NOMO-1 treated with dmso at 0.1 percent for 144 hours (cell line): ENCODE measurements at regions not wholly inside any gene's neighbourhood (a gene's known extent, or its start where the extent isn't known, plus 50 kb on each side); places are given as distances from the start of the nearest gene placed in this dataset.

Experiments
- DNase-seq: peaks from one replicate; lab custom pipeline; 2025; ENCODE audit not compliant: unreplicated experiment; lab: John Stamatoyannopoulos, UW

DNA sequence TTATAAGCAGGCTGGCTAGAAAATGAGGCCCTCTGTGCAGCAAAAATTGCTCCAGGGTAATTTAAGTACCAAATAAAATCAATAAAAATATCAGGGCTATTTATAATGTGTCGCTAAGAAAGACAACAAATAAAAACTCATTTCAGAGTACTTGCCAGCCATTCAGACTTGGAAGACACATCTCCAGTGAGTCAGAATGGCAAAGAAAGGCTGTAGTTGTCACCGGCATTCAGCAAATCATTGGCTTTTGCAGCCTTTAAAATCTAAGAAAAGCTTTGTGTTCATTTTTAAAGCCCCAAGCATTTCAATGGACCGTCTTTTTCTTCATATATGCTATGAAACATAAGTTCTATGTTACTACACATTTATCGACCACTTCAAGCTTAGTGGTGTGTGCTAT is 141.1 kb upstream of the HNMT start:
- DNase-seq, result no peak

DNA sequence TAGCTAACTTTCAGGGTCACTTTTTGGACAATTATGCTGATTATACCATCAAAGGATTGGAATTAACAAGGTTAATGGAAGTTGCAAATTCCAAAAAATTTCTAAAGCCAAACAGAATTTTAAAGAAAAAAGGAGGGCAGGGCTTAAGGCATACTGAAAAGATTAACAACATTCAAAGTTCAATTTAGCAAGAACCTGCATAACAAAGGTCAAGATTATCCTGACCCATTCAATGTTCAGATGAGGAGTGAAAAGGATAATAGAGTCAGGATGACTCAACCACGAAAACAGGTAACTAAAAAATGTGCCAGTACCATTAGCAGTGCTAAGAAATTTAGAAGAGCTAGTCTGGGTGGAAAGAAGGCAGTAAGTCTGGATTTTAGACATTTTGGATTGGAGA is 139.8 kb upstream of the HNMT start:
- no peak for DNase-seq

DNA sequence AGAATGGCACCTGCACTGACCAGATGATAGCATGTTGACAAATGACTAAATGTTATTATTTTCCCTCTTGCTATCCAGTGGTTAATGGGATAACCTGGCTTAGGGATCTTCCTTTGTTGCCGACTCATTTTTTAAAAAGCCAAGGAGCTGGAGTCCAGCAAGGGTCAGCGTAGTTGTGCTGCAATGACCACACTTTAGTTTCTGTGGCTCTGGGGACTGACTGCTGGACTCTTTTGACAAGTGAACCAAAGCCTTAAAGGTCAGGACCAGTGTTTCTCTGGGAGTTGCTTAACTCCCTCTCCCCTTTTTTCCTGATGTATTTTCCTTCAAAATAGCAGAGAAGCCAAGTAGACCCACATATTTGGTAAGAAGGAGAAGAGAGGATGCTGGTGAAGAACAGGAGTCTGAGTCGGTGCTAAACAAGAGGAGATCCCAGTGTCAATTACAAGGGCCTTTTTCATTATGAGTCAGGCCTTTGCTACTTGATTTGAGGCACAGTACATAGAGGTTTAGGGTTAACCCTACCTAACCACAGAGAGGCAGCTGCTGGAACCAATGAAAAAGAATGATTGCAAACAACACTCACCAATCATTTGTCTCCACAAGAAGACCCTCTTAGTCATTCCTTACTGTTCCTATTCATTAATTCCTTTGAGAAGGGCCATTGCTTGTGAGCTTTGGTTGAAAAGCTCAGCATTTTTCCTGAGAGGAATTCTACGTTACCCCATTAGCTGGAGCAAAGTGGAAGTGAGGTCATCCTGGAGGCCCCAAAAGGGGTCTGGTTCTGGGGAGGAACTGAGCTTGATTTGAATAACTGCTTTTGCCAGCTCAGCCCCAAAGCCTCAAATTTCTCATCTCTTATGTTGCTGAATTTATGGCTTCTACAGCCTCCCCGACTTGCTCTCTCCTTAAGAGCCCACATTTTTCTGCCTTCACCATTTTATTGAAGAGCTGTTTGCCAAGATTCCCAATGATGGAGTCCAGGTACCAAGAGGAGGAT is 137.6 kb upstream of the HNMT start:
- no peak for DNase-seq

DNA sequence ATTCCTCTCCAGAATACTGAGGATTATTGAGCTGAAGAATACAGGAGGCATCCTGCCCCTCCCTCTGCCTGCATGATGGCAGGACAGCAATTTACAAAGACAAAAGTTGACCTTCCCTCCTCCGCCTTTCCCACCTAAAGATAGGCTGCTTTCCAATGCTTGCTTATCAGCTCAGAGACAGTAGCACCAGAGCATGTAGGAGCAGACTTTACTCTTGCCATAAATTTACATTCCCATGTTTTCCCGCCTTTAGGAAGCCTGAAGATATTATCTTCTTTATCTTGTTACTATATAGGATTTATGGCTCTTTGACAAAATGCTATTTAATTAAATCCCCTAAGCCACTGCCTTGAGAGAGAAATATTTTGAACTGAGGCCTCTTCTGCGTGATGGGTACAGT is 135.6 kb upstream of the HNMT start:
- no peak for DNase-seq

DNA sequence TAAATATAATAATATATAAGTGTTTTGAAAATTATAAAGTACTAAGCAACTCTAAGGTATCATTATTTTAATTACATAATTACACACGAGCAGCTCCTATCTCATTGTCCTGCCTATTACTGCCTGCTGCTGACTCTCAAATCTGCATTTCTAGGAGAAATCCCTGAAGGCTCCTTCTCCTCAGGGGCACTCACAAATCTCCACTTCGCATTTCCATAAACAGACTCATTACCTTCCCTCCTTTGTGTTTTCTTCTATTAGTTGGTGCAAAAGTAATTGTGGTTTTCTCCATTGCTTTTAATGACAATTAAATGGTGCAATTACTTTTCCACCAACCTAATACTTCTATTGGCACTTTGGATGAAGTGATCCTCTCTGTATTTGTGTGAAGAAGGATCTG is 135.0 kb upstream of the HNMT start:
- no peak for DNase-seq

DNA sequence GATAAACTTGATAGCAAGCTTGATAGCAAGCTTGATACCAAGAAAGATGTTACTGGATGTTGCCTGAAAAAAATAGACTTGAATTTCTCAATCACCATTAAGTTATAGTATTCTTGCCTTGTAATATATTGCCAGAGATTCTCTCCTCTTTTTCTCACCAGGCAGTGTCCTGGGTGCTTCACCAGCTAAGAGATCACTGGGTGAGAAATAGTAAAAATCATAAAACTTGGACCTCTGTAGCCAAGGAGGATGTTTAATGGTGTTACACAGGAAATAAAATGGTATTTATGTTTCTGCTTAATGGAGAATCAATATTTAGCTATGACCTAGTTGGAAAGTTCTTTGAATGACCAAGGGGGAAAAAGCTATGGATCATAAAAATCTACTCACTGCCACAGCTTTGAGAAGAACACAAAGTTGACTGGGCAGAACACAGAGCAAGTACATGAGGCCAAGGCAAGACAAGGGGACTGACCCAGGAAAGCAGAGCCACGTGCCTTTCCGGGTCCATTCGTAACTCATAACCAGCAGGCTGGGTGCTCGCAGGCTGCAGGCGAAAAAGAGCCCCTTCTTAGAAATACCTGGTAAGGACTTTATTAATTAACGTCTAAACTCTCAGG is 129.4 kb upstream of the HNMT start:
- no peak for DNase-seq

DNA sequence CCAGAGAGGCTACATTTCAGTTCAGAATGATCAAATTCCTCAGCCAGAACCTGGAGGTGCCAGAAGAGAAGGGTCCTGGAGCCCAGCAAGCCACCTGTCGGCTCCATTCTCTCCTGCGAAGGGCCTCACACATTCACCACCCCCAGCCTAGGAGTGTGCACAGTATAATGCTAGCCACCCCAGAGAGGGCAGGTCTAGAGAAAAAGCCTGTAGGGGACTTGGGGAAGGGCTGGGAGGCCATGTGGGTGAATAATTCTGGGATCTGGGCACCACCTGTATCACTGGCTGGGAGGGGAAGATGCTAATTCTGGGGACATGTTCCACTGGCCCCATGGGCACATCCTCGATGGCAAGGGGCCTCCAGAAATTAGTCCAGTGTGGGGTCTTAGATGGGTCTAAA is 127.6 kb upstream of the HNMT start:
- no peak for DNase-seq

DNA sequence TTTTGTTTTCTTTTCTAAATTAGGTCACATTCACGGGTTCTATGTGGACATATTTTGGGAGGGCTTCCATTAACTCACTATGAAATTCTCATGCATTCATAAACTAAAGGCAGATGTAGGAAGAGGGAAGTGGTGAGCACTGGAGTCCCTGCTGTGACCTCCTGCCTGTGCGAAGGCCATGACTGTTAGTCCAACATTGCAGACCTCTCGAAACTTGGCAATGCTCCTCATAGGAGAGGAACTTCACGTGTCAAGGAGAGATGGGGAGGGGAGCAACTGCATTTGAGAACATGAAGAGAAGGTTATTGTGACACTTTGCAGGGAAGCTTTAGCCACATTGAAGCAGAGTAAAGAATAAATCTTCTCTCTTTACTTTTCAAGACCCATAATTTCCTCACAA is 126.4 kb upstream of the HNMT start:
- peak; percentile 48 for DNase-seq

DNA sequence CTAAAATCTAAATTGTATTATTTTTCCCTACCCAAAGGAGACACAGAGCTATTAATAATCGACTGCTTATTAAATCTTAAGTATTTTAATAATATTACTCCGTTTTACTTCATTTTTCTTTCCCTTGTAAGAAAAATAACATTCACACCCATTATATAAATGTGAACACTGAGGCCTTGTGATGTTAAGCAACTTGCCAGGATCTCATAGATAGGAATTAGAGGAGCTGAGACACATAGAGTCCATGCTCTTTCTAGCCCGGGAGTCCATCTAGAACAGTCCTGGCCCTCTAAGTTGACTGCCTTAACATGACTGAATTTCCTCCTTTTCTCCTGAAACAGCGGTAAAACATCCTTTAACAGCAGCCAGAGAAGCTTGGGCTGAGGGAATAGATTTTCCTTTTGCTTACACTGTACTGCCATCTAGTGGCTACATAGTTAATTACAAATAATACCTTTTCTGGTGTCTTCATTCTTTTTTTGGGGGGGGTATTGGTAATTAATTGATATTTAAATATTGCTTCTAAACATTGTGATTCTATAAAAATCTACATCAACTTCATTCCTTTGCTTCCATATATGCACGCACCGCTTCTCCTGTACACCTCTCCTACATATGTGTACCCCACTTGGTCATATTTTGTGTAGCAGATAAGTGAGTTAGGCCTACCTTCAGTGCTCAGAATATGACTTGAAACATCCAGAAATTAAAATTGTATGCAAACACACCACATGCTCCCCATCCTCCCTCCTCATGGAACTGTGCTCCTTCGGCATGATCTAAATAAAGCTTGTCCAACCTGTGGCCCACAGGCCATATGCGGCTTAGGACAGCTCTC is 125.8 kb upstream of the HNMT start:
- peak; percentile 33 for DNase-seq

DNA sequence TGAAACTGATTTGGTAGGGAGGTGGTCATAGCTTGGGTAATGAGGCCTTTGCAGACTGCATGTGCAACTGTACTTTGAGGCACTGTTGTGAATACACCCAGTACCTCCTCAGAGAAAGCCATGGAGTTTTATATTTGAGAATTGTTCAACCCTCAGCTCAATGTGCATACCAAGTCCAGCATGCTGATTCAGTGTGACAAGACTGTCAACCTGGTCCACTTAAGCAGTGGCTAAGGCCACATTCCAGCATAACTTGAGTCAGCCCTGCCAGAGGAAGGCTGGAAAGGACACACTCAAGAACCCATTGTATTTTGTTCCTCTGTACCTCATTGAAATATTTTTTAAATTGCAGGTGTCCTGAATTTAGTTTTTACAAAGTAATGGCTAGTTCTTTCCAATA is 121.8 kb upstream of the HNMT start:
- DNase-seq, result no peak

DNA sequence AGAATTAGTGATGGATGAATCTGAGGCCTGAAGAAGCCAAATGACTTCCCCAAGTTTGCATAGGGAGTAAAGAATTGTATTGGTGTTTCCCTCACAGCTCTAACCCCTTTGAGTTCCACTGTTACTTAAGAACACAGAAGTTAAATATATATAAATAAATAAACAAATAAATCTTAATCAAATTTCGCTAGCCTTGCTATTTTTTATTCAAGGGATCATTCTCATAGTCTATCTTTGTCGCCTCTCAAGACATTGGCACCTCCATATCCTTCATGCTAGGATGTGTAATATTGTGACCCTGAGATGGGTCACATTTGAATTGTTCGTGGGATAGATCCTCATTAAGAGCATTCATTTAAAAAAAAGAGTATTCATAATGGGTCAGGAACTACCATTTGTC is 121.3 kb upstream of the HNMT start:
- DNase-seq, result no peak

DNA sequence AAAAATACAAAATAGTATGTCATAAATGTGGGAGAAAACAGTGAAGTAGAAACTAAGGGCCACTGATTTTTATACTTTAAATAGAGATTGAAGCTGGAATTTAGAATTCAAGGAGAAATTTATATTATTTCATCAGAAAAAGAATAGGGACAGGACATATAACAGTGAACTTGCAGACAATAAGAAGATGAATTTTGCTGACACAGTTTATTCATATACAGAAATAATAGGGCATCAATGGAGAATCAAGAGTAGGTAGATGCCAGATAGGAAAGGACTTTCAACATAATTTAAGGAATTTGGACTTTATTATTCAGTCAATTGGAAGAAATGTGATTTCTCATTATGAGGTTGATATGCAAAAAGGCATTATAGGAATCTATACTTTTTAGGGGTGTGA is 118.9 kb upstream of the HNMT start:
- DNase-seq, result no peak

DNA sequence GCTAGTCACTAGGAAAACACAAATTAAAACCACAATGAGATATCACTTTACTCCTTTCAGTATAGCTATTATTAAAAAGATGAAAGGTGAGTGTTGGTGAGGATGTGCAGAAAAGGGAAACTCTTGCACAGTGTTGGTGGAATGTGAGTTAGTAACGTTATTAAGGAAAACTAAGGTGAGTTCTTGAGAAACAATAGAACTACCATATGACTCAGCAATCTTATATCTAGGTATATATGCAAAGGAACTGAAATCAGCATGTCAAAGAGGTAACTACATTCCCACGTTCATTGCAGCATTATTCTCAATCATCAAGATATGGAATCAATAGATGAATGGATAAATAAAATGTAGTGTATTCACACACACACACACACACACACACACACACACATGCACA is 117.3 kb upstream of the HNMT start:
- no peak for DNase-seq

DNA sequence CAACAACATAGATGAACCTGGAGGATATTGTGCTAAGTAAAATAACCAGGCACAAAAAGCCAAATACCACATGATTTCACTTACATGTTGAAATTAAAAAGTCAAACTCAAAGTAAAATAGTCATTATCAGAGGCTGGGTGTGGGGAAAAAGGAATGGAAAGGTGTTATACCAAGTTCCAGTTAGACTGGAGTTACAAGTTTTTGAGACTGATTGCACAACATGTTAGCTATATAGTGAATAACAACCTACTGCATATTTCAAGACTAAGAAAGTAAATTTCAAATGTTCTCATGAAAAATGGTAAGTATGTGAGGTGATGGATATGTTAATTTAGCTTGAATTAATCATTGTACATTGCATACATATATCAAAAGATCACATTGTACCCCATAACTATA is 116.8 kb upstream of the HNMT start:
- no peak for DNase-seq

DNA sequence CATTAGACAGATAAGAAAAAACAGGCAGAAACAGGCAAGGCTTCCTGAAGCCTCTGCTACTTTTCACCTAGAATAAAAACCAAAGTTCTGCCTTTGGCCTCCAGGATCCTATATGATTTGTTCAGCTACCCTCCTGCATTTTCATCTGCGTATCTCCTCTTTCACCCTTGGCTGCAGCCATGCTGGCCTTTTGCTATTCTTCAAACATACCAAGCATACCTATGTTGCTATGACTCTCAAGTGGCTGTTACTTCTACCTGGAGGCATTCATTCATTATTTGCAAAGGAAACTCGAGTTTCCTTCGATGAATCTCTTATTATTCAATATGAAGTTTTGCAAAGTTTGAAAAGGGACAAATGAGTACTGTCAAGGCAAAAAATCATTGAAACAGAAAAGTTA is 106.4 kb upstream of the HNMT start:
- no peak for DNase-seq

DNA sequence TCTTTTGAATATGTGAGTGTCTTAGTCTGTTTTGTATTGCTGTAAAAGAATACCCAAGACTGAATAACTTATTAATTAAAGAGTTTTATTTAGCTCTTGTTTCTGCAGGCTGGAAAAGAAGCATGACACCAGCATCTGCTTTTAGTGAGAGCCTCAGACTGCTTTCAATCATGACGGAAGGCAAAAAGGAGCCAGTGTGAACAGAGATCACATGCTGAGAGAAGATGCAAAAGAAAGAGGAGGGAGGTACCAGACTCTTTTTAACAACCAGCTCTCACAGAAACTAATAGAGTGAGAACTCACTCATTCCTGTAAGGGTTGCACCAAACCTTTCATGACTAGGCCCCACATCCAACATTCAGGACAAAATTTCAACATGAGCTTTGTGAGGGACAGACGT is 101.6 kb upstream of the HNMT start:
- DNase-seq, result no peak

DNA sequence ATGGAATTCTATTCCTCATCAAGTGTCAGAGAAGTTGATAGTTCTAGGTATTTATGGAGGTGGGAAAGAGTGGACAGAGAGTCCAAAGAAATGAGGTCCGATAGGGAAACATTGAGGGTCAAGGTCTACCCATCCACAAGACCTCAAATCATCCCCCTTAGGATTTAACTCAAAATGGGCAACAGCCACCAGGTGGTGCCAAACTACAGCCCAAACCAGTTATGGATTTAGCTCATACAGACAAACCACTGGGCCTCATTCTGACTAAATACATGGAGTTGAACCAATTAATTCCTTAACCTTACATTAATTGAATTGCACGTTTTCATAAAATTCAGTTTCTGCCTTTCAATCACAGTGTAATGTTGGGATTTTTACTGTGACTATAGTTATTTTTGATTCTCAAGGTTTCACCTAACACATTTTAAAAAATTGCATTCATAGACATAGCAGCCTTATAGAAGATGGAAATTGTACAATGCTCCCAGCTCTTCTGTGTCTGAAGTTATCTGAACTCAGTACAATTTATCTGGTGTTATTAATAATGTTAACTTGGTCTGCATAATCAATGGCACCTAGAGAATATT is 98.2 kb upstream of the HNMT start:
- DNase-seq, result peak; percentile 5

DNA sequence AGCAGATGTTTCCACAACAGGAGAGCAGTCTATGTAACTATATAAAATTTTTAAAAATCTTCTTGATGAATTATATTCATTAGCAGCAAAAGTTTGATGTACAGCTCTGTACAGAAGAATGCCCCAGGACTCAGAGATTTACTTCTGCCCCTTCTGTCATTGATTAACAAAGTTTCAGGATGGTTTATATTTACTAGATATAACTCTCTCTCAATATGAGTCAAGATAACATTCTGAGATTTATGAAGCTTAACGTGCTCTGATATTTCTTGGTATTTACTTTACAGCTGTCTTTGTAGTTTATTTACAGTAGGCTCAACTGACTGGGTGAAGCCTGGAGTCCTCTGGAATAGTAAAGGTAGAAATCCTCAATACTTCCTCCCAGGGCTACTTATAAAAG is 93.6 kb upstream of the HNMT start:
- DNase-seq, result no peak

DNA sequence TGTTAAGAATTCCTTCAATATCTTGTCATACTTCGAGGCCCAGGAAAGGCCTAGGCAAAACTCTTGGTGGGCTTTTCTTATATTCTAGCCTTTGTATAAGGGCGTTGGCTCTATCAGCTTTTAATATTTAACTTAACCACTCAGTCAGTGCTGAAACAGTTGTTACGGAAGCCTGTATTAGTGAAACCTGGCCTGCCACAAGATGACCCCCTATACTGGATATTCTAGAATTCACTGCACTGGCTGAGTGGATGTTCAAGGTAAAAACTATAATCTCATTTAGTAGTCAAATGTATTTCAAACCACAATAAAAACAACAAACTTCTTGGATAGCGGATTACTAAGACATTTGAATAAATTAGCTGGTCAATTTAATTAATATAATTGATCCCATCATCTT is 91.7 kb upstream of the HNMT start:
- no peak for DNase-seq

DNA sequence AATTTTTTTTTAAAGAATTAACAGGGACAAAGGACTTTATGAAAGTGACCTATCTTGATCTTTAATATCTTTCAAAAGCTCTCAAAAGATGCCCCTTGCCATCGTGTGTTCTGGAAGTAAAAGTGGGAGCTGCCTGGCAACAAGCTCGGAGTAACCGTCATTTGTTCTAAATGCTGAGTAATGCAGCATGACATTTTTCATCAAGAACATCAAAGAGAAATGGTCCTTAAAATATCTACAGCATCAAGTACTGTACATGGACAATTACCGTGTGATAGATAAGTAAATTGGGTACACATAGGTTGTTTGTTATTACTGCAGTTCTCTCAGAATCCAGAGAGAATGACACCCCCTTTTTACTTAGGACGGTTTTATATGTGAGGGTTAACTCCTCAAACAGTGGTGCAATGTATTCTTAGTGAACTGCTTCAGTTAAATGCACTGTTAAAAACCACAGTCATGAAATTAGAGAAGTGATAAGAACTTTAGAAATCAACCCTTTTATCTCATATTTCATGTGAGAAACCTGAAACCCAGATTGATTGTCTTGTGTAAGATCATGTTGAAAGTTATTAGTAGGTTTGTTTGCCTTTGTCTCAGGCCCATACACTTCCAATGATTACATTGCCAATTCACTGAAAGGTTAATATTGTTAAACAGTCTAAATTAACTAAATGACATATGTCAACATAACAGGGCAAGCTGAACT is 90.6 kb upstream of the HNMT start:
- DNase-seq, result no peak

DNA sequence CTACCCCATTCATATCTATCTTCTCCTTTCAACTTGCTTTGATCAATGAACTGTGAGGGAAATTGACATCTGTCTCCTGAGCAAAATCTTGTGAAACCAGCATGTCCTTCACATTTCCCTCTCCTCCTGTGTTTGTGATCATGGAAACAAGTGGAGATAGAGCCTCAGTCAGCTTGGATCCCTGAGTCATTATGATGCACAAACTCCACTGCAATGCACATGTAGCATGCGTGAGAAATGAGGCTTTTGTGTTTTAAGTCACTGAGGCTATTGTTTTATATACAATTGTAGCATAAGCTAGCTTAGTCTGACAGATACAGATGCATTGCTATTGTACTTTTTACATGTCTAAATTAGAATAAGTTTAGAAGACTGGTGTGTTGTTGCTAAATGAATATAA is 85.2 kb upstream of the HNMT start:
- DNase-seq, result no peak
